ENCODE measurements at regions not wholly inside any gene's neighbourhood (a gene's known extent, or its start where the extent isn't known, plus 50 kb on each side); places are given as distances from the start of the nearest gene placed in this dataset.

- no peak overlapping the region for H2AFZ ChIP-seq (replicated peaks; ENCODE audit: low read length, poor library complexity)
- no peak overlapping the region for H4K91ac ChIP-seq (ENCODE audit: insufficient read depth, low read depth, low read length)
- H3K4me3 ChIP-seq (ENCODE audit: insufficient read depth, low read depth, low read length): no peak overlapping the region
- DNase-seq (no peak), ATAC-seq (ENCODE audit: low read depth) (no peak)
- H2AK9ac ChIP-seq (replicated peaks; ENCODE audit: low read depth, low read length, poor library complexity): no peak overlapping the region
- no peaks in the 10 kb centered on the region for H3K4me1 ChIP-seq (ENCODE audit: control insufficient read depth, insufficient read depth, low read length)
- no CpG with 5 or more reads among the region's 1 CpG for WGBS, 2 experiments (ENCODE audit: extremely low coverage in 2 of 2, insufficient read length in 1 of 2)
- no peaks in the 10 kb centered on the region for H4K20me1 ChIP-seq (ENCODE audit: insufficient read depth, low read length)
- no peak overlapping the region for H3K9ac ChIP-seq (ENCODE audit: low read depth, low read length)
- H2BK120ac ChIP-seq (ENCODE audit: low read depth, low read length): no peak overlapping the region
- H3K9me1 ChIP-seq (ENCODE audit: insufficient read depth, low read length): no peaks in the 10 kb centered on the region
- no peak overlapping the region for H2BK15ac ChIP-seq (ENCODE audit: low read depth, low read length)
- no peaks in the 10 kb centered on the region for H3K27me3 ChIP-seq (ENCODE audit: control insufficient read depth, insufficient read depth, low read length)
- in situ Hi-C loops (cut with MboI; ENCODE audit: low sequenced_read_pairs) (no loop called here), dilution Hi-C loops (cut with HindIII; ENCODE audit: low sequenced_read_pairs, unreplicated experiment) (no loop called here), intact Hi-C loops (cut with micrococcal nuclease) (no loop called here)
- H3K56ac ChIP-seq (ENCODE audit: extremely low read depth, insufficient read depth, low read length): no peak overlapping the region
- BruUV-seq (replicated peaks): no TSS peak
- H3K79me1 ChIP-seq (ENCODE audit: low read depth in 1 of 2, low read length in 2 of 2): no peaks in the 10 kb centered on the region
- TF ChIP-seq SMC3 (IDR thresholded peaks at IDR 0.05; ENCODE audit: low read depth, low read length) (no peak), RCOR1 (IDR thresholded peaks at IDR 0.05; ENCODE audit: insufficient replicate concordance, low read length) (no peak), ELK1 (IDR thresholded peaks at IDR 0.05; ENCODE audit: borderline replicate concordance, low read depth, low read length) (no peak), CEBPB (IDR thresholded peaks at IDR 0.05; ENCODE audit: low read depth, low read length) (no peak), MXI1 (IDR thresholded peaks at IDR 0.05; ENCODE audit: borderline replicate concordance, low read depth, low read length) (no peak), POLR2A (IDR thresholded peaks at IDR 0.05; ENCODE audit: low read depth, low read length) (no peak), BHLHE40 (IDR thresholded peaks at IDR 0.05; ENCODE audit: low read depth, low read length) (no peak), NFE2L2 (IDR thresholded peaks at IDR 0.05; ENCODE audit: low read depth, low read length) (no peak), USF2 (IDR thresholded peaks at IDR 0.05; ENCODE audit: low read depth, low read length) (no peak), RFX5 (IDR thresholded peaks at IDR 0.05; ENCODE audit: low read depth, low read length) (no peak), CHD1 (IDR thresholded peaks at IDR 0.05; ENCODE audit: low read depth, low read length) (no peak), RAD21 (IDR thresholded peaks at IDR 0.05; ENCODE audit: low read length) (no peak), CTCF (conservative IDR thresholded peaks at IDR 0.05; ENCODE audit: low read depth, low read length) (no peak), MAZ (IDR thresholded peaks at IDR 0.05; ENCODE audit: borderline replicate concordance, low read depth, low read length) (no peak)
- no peak overlapping the region for H3K4ac ChIP-seq (ENCODE audit: low read depth, low read length)
- CTCF ChIA-PET: no interaction called here
- POLR2A ChIA-PET (ENCODE audit: unreplicated experiment): no interaction called here
- H2BK20ac ChIP-seq (ENCODE audit: low read depth, low read length): no peak overlapping the region
- H3K18ac ChIP-seq (ENCODE audit: low read depth, low read length): no peak overlapping the region
- no peak overlapping the region for H2BK5ac ChIP-seq (ENCODE audit: low read depth, low read length, poor library complexity, severe bottlenecking)
- H4K5ac ChIP-seq (ENCODE audit: low read depth, low read length): no peak overlapping the region
- no peak overlapping the region for H3K27ac ChIP-seq (ENCODE audit: insufficient read depth, low read length)
- no peak overlapping the region for H2AK5ac ChIP-seq (ENCODE audit: low read depth, low read length)
- H3K23ac ChIP-seq (ENCODE audit: low read depth, low read length): no peak overlapping the region
- H3K14ac ChIP-seq (replicated peaks; ENCODE audit: low read depth, low read length): no peak overlapping the region
- no peaks in the 10 kb centered on the region for H3K36me3 ChIP-seq (ENCODE audit: control insufficient read depth, insufficient read depth, low read length)
- no peak overlapping the region for H4K8ac ChIP-seq (ENCODE audit: low read depth in 2 of 2, low read length in 2 of 2)
- 0 out of 2 replicates have a peak, but pooled peaks cover 4% of the 10 kb centered on the region for H3K9me3 ChIP-seq (ENCODE audit: control insufficient read depth, insufficient read depth, low read length)
- no peak overlapping the region for H3K4me2 ChIP-seq (ENCODE audit: low read depth, low read length)
Measured at GRCh38 chr3:18744472-18744871, 319.3 kb upstream of the SATB1 start.
